ENCODE measurements at regions not wholly inside any gene's neighbourhood (a gene's known extent, or its start where the extent isn't known, plus 50 kb on each side); places are given as distances from the start of the nearest gene placed in this dataset.

DNA sequence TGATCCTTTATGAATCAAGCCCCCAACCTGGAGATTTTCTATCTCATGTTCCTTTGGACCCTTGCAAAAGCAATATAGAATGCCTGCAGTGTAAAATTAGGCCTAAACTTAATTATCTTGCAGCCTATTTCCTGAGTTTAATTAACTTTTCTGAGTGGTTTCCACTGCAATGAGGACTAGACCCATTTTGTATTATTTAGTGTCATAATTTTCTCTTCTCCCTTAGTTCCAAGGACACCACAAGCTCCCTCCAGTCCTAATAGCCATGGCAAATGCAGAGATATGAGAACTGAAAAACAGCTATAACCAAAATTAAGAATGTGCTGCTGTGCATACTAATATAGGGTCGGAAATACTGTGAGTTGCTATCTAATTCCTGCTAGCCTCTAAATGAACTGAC is 90.9 kb upstream of the GRAMD2B start:
- TF ChIP-seq, protein P1, sequence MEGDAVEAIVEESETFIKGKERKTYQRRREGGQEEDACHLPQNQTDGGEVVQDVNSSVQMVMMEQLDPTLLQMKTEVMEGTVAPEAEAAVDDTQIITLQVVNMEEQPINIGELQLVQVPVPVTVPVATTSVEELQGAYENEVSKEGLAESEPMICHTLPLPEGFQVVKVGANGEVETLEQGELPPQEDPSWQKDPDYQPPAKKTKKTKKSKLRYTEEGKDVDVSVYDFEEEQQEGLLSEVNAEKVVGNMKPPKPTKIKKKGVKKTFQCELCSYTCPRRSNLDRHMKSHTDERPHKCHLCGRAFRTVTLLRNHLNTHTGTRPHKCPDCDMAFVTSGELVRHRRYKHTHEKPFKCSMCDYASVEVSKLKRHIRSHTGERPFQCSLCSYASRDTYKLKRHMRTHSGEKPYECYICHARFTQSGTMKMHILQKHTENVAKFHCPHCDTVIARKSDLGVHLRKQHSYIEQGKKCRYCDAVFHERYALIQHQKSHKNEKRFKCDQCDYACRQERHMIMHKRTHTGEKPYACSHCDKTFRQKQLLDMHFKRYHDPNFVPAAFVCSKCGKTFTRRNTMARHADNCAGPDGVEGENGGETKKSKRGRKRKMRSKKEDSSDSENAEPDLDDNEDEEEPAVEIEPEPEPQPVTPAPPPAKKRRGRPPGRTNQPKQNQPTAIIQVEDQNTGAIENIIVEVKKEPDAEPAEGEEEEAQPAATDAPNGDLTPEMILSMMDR (IDR thresholded peaks at IDR 0.05), result no peak
- TF ChIP-seq POLR2A (IDR thresholded peaks at IDR 0.05), result no peak
